ENCODE measurements at regions not wholly inside any gene's neighbourhood (a gene's known extent, or its start where the extent isn't known, plus 50 kb on each side); places are given as distances from the start of the nearest gene placed in this dataset.

GRCh38 chr18:2337552-2338141 lies 233.7 kb downstream of the METTL4 start:
- Histone ChIP-seq H3K4me3 (ENCODE audit: low read depth in 1 of 3, low read length in 3 of 3) (no peak overlapping the region), H3K9ac (ENCODE audit: low read depth in 1 of 2, low read length in 2 of 2) (no peak overlapping the region), H3K9me3 (ENCODE audit: control insufficient read depth in 4 of 4, low read length in 3 of 4) (no peaks in the 10 kb centered on the region), H3K27ac (ENCODE audit: low read depth in 1 of 2, low read length in 2 of 2) (no peak overlapping the region), H3K4me1 (ENCODE audit: control insufficient read depth in 4 of 4, insufficient read depth in 4 of 4, low read length in 3 of 4) (peaks cover 0 to 2% (median 0%) of the 10 kb centered on the region in 4 donors), H3K36me3 (ENCODE audit: control insufficient read depth in 4 of 4, insufficient read depth in 3 of 4, low read depth in 1 of 4, low read length in 3 of 4) (no peaks in the 10 kb centered on the region), H3K27me3 (ENCODE audit: control insufficient read depth in 4 of 4, insufficient read depth in 4 of 4, low read length in 3 of 4) (no peaks in the 10 kb centered on the region)
- TF ChIP-seq HNF4A (conservative IDR thresholded peaks at IDR 0.05): no peak
- TF ChIP-seq, protein P1, sequence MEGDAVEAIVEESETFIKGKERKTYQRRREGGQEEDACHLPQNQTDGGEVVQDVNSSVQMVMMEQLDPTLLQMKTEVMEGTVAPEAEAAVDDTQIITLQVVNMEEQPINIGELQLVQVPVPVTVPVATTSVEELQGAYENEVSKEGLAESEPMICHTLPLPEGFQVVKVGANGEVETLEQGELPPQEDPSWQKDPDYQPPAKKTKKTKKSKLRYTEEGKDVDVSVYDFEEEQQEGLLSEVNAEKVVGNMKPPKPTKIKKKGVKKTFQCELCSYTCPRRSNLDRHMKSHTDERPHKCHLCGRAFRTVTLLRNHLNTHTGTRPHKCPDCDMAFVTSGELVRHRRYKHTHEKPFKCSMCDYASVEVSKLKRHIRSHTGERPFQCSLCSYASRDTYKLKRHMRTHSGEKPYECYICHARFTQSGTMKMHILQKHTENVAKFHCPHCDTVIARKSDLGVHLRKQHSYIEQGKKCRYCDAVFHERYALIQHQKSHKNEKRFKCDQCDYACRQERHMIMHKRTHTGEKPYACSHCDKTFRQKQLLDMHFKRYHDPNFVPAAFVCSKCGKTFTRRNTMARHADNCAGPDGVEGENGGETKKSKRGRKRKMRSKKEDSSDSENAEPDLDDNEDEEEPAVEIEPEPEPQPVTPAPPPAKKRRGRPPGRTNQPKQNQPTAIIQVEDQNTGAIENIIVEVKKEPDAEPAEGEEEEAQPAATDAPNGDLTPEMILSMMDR (IDR thresholded peaks at IDR 0.05; ENCODE audit: low read depth, low read length, missing input control): peak; percentile 14
- TF ChIP-seq RAD21 (IDR thresholded peaks at IDR 0.05): peak; percentile 44 to 56
- WGBS: 53% methylated on average over 7 of the region's 7 CpGs
- peak; percentile 45 for DNase-seq (ENCODE audit: low spot score)

DNA sequence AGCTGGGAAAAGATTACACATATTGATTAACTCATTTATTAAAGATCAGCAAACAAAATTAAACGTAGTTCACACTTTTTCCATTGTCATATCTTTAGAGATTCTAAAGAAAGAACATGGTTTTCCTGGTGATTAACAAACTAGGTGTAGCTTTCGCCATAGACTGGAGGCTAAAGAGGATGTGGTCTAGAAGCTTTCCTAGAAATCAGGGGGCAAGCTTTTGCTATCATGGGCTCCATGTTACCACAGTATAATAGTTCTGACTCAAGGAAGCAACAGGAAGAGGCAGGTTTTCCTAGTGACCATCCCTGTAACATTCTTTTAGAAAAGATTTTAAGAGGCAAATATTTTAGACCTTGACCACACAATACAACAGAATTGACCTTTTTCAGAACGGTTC lies 232.7 kb downstream of the METTL4 start:
- Histone ChIP-seq H3K4me1 (ENCODE audit: control insufficient read depth in 4 of 4, insufficient read depth in 4 of 4, low read length in 3 of 4) (no peaks in the 10 kb centered on the region), H3K27me3 (ENCODE audit: control insufficient read depth in 4 of 4, insufficient read depth in 4 of 4, low read length in 3 of 4) (no peaks in the 10 kb centered on the region), H3K27ac (ENCODE audit: low read depth in 1 of 2, low read length in 2 of 2) (no peak overlapping the region), H3K36me3 (ENCODE audit: control insufficient read depth in 4 of 4, insufficient read depth in 3 of 4, low read depth in 1 of 4, low read length in 3 of 4) (no peaks in the 10 kb centered on the region), H3K9ac (ENCODE audit: low read depth in 1 of 2, low read length in 2 of 2) (no peak overlapping the region), H3K9me3 (ENCODE audit: control insufficient read depth in 4 of 4, low read length in 3 of 4) (no peaks in the 10 kb centered on the region), H3K4me3 (ENCODE audit: low read depth in 1 of 3, low read length in 3 of 3) (no peak overlapping the region)
- no peak for DNase-seq (ENCODE audit: low spot score)
- WGBS: 72% methylated on average over 3 of the region's 3 CpGs
- TF ChIP-seq JUND (IDR thresholded peaks at IDR 0.05) (no peak), HNF4G (IDR thresholded peaks at IDR 0.05) (no peak), NR2F2 (IDR thresholded peaks at IDR 0.05) (no peak), FOXA2 (IDR thresholded peaks at IDR 0.05) (no peak), ATF3 (IDR thresholded peaks at IDR 0.05) (no peak)
- TF ChIP-seq, protein P2, sequence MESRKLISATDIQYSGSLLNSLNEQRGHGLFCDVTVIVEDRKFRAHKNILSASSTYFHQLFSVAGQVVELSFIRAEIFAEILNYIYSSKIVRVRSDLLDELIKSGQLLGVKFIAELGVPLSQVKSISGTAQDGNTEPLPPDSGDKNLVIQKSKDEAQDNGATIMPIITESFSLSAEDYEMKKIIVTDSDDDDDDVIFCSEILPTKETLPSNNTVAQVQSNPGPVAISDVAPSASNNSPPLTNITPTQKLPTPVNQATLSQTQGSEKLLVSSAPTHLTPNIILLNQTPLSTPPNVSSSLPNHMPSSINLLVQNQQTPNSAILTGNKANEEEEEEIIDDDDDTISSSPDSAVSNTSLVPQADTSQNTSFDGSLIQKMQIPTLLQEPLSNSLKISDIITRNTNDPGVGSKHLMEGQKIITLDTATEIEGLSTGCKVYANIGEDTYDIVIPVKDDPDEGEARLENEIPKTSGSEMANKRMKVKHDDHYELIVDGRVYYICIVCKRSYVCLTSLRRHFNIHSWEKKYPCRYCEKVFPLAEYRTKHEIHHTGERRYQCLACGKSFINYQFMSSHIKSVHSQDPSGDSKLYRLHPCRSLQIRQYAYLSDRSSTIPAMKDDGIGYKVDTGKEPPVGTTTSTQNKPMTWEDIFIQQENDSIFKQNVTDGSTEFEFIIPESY (IDR thresholded peaks at IDR 0.05): no peak

DNA sequence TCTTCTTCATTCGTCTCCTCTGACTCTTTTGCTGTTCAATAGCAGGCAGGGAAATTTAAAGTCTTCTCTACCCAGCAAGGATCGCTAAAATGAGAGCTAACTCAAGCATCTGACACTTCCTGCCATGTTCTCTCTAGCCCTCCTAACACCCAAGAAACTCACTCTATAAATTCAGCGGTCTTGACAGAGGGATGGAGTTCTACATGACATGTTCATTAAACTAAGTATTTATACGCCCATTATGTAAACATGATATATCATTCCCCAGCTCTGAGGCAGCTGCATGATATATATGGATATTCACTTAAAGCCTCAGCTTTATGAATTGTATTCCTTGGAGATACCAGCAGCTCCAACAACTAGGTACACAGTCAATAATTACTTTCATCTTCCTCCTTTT lies 231.0 kb downstream of the METTL4 start:
- DNase-seq (ENCODE audit: low spot score): no peak
- Histone ChIP-seq H3K4me3 (ENCODE audit: low read depth in 1 of 3, low read length in 3 of 3) (no peak overlapping the region), H3K4me1 (ENCODE audit: control insufficient read depth in 4 of 4, insufficient read depth in 4 of 4, low read length in 3 of 4) (no peaks in the 10 kb centered on the region), H3K27me3 (ENCODE audit: control insufficient read depth in 4 of 4, insufficient read depth in 4 of 4, low read length in 3 of 4) (no peaks in the 10 kb centered on the region), H3K9ac (ENCODE audit: low read depth in 1 of 2, low read length in 2 of 2) (no peak overlapping the region), H3K9me3 (ENCODE audit: control insufficient read depth in 4 of 4, low read length in 3 of 4) (no peaks in the 10 kb centered on the region), H3K27ac (ENCODE audit: low read depth in 1 of 2, low read length in 2 of 2) (no peak overlapping the region), H3K36me3 (ENCODE audit: control insufficient read depth in 4 of 4, insufficient read depth in 3 of 4, low read depth in 1 of 4, low read length in 3 of 4) (no peaks in the 10 kb centered on the region)
- no peak for TF ChIP-seq HNF4G (IDR thresholded peaks at IDR 0.05)
- no peak for TF ChIP-seq RAD21 (IDR thresholded peaks at IDR 0.05)
- TF ChIP-seq HNF4A (conservative IDR thresholded peaks at IDR 0.05): no peak
- TF ChIP-seq FOXA2 (IDR thresholded peaks at IDR 0.05): no peak
- TF ChIP-seq, protein P3, sequence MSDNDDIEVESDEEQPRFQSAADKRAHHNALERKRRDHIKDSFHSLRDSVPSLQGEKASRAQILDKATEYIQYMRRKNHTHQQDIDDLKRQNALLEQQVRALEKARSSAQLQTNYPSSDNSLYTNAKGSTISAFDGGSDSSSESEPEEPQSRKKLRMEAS (IDR thresholded peaks at IDR 0.05): no peak
- no peak for TF ChIP-seq NR2F2 (IDR thresholded peaks at IDR 0.05)
- no peak for TF ChIP-seq ATF3 (IDR thresholded peaks at IDR 0.05)
- TF ChIP-seq, protein P2 (IDR thresholded peaks at IDR 0.05): no peak
- WGBS: 86% methylated on average over 4 of the region's 4 CpGs
